ENCODE measurements at regions not wholly inside any gene's neighbourhood (a gene's known extent, or its start where the extent isn't known, plus 50 kb on each side); places are given as distances from the start of the nearest gene placed in this dataset.
A peak's percentile ranks its signal among the peaks of the same experiment; 100 is the strongest.

DNA sequence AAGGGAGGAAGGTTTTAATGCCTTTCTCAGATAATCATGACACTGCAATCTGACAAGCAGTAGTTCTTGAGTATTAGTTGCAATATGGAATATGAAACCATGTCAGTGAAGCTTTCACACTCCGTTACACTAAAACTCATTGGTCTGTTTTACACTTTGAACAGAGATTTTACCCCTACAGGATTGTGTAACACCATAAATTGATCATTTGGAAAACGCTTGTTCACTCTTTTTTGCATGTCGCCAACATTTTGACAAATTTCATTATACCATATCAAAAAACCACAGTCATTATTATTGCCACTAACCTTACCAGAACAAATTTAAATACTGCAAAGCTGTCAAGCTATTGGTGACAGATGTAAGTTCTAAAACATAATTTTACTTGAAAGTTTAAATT lies 404.8 kb upstream of the THBS1 start (continued):
- no peak for TF ChIP-seq CSDC2 (CRISPR knock-in tag; IDR thresholded peaks at IDR 0.05)
- no peak for TF ChIP-seq ISL1 (CRISPR knock-in tag; IDR thresholded peaks at IDR 0.05)
- TF ChIP-seq GLIS3 (CRISPR knock-in tag; IDR thresholded peaks at IDR 0.05) = no peak

DNA sequence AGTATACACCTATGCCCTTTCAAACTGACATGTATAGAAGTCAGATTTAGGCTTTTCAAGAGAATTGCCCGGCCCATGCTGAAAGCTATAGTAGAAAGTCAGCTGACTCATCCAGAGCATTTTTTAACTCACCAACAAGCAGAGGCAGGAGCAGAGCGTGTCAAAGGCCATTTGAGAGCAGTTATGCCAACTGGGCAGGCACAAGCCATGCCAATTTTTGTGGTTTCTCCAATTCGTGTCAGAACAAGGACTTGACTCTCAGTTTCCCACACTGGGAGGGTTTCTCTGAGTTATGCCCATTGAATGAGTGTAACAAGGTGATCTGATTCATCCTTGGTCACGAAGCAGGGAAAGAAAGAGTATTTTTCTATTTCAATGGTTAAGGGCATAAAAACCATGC lies 403.3 kb upstream of the THBS1 start:
- TF ChIP-seq GLIS3 (CRISPR knock-in tag; IDR thresholded peaks at IDR 0.05) (no peak), BACH2 (CRISPR knock-in tag; IDR thresholded peaks at IDR 0.05; ENCODE audit: borderline replicate concordance) (no peak), PPARA (CRISPR knock-in tag; IDR thresholded peaks at IDR 0.05; ENCODE audit: borderline replicate concordance) (no peak), OSR1 (CRISPR knock-in tag; IDR thresholded peaks at IDR 0.05) (no peak), TSHZ2 (CRISPR knock-in tag; IDR thresholded peaks at IDR 0.05) (no peak), ZNF565 (CRISPR knock-in tag; conservative IDR thresholded peaks at IDR 0.05; ENCODE audit: low read depth) (no peak), ZNF8 (CRISPR knock-in tag; IDR thresholded peaks at IDR 0.05) (no peak), TCF4 (CRISPR knock-in tag; IDR thresholded peaks at IDR 0.05; ENCODE audit: borderline replicate concordance) (no peak), POU6F1 (CRISPR knock-in tag; IDR thresholded peaks at IDR 0.05; ENCODE audit: borderline replicate concordance, low read depth) (no peak), ZFP3 (CRISPR knock-in tag; IDR thresholded peaks at IDR 0.05) (no peak), ZC3H10 (CRISPR knock-in tag; IDR thresholded peaks at IDR 0.05) (no peak), ISL1 (CRISPR knock-in tag; IDR thresholded peaks at IDR 0.05) (no peak), TOX (CRISPR knock-in tag; IDR thresholded peaks at IDR 0.05; ENCODE audit: borderline replicate concordance) (no peak), ESRRG (CRISPR knock-in tag; IDR thresholded peaks at IDR 0.05) (no peak)
- TF ChIP-seq, protein P1, sequence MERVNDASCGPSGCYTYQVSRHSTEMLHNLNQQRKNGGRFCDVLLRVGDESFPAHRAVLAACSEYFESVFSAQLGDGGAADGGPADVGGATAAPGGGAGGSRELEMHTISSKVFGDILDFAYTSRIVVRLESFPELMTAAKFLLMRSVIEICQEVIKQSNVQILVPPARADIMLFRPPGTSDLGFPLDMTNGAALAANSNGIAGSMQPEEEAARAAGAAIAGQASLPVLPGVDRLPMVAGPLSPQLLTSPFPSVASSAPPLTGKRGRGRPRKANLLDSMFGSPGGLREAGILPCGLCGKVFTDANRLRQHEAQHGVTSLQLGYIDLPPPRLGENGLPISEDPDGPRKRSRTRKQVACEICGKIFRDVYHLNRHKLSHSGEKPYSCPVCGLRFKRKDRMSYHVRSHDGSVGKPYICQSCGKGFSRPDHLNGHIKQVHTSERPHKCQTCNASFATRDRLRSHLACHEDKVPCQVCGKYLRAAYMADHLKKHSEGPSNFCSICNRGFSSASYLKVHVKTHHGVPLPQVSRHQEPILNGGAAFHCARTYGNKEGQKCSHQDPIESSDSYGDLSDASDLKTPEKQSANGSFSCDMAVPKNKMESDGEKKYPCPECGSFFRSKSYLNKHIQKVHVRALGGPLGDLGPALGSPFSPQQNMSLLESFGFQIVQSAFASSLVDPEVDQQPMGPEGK (CRISPR knock-in tag; IDR thresholded peaks at IDR 0.05; ENCODE audit: borderline replicate concordance) = no peak
- ATAC-seq = no peak

DNA sequence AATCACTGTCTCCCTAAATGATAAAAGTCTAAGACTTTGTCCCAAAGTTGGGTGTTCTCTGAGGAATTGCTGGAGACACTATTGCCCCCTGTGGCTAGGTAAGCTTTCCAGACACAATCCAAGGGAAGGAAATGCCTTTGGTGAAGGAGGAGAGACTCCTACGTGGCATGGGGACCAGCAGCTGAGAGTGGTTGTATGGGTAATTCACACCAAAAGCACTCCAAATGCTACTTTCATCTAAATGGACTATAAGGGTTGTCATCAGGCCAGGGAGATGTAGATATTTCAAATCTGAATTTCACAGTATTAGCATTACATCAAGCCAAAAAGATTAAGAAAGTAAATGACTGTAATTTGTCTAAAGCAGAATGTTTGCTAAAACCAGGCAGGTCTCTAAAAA lies 400.8 kb upstream of the THBS1 start:
- ATAC-seq = peak; percentile 15; the same call in 1 of the 3 replicates
- TF ChIP-seq TOX (CRISPR knock-in tag; IDR thresholded peaks at IDR 0.05; ENCODE audit: borderline replicate concordance) (no peak), ZC3H10 (CRISPR knock-in tag; IDR thresholded peaks at IDR 0.05) (no peak), ZNF565 (CRISPR knock-in tag; conservative IDR thresholded peaks at IDR 0.05; ENCODE audit: low read depth) (no peak)
- TF ChIP-seq, protein P2, sequence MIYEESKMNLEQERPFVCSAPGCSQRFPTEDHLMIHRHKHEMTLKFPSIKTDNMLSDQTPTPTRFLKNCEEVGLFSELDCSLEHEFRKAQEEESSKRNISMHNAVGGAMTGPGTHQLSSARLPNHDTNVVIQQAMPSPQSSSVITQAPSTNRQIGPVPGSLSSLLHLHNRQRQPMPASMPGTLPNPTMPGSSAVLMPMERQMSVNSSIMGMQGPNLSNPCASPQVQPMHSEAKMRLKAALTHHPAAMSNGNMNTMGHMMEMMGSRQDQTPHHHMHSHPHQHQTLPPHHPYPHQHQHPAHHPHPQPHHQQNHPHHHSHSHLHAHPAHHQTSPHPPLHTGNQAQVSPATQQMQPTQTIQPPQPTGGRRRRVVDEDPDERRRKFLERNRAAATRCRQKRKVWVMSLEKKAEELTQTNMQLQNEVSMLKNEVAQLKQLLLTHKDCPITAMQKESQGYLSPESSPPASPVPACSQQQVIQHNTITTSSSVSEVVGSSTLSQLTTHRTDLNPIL (CRISPR knock-in tag; IDR thresholded peaks at IDR 0.05; ENCODE audit: low read depth) = no peak

- peak; percentile 78 for ATAC-seq
- TF ChIP-seq ZNF70 (CRISPR knock-in tag; IDR thresholded peaks at IDR 0.05) (no peak), ISL1 (CRISPR knock-in tag; IDR thresholded peaks at IDR 0.05) (peak; percentile 50; the same call in 1 of the 2 replicates), ZC3H10 (CRISPR knock-in tag; IDR thresholded peaks at IDR 0.05) (no peak), GLIS3 (CRISPR knock-in tag; IDR thresholded peaks at IDR 0.05) (no peak), BACH2 (CRISPR knock-in tag; IDR thresholded peaks at IDR 0.05; ENCODE audit: borderline replicate concordance) (no peak), ESRRG (CRISPR knock-in tag; IDR thresholded peaks at IDR 0.05) (no peak), TCF4 (CRISPR knock-in tag; IDR thresholded peaks at IDR 0.05; ENCODE audit: borderline replicate concordance) (peak; percentile 62)
- TF ChIP-seq, protein P3, sequence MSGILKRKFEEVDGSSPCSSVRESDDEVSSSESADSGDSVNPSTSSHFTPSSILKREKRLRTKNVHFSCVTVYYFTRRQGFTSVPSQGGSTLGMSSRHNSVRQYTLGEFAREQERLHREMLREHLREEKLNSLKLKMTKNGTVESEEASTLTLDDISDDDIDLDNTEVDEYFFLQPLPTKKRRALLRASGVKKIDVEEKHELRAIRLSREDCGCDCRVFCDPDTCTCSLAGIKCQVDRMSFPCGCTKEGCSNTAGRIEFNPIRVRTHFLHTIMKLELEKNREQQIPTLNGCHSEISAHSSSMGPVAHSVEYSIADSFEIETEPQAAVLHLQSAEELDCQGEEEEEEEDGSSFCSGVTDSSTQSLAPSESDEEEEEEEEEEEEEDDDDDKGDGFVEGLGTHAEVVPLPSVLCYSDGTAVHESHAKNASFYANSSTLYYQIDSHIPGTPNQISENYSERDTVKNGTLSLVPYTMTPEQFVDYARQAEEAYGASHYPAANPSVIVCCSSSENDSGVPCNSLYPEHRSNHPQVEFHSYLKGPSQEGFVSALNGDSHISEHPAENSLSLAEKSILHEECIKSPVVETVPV (CRISPR knock-in tag; IDR thresholded peaks at IDR 0.05) = no peak
These were observed 400.4 kb upstream of the THBS1 start for GRCh38 chr15:39180483-39180933.
